Astrocyte (in vitro differentiated cells and primary cell): ENCODE measurements at regions not wholly inside any gene's neighbourhood (a gene's known extent, or its start where the extent isn't known, plus 50 kb on each side); places are given as distances from the start of the nearest gene placed in this dataset.

ENCODE experiments used
- DNase-seq: peaks from one replicate; pipeline ENCODE4 v3.0.0-alpha.2; 2010; ENCODE audit warnings: low read depth
- FAIRE-seq: peaks from 2 replicates; lab custom pipeline; 2011; peaks lifted over from hg19 to GRCh38; lab: Jason Lieb, UNC
- H2AFZ ChIP-seq: 2 replicates; pipeline ENCODE4 v1.6.0; 2012; ENCODE audit warnings: low read depth, low read length, inconsistent platforms
- H3K27ac ChIP-seq: 2 replicates; pipeline ENCODE4 v1.5.1; 2011; ENCODE audit warnings: low read depth, low read length, inconsistent platforms
- H3K27me3 ChIP-seq: 2 replicates; pipeline ENCODE4 v1.6.0; 2011; ENCODE audit warnings: low read length, inconsistent platforms; ENCODE audit not compliant: insufficient read depth
- H3K36me3 ChIP-seq: 2 replicates; pipeline ENCODE4 v1.5.1; 2011; ENCODE audit warnings: low read length, inconsistent platforms; ENCODE audit not compliant: insufficient read depth
- H3K4me1 ChIP-seq: 2 replicates; pipeline ENCODE4 v1.5.1; 2011; ENCODE audit warnings: low read length, inconsistent platforms; ENCODE audit not compliant: insufficient read depth
- H3K4me2 ChIP-seq: 2 replicates; pipeline ENCODE4 v1.6.0; 2012; ENCODE audit warnings: low read length, inconsistent platforms
- H3K4me3 ChIP-seq: 2 replicates; pipeline ENCODE4 v1.5.1; 2011; ENCODE audit warnings: low read depth, mild to moderate bottlenecking, low read length, inconsistent platforms; ENCODE audit not compliant: insufficient read depth
- H3K79me2 ChIP-seq: 2 replicates; pipeline ENCODE4 v1.6.0; 2012; ENCODE audit warnings: mild to moderate bottlenecking, low read length, inconsistent platforms; ENCODE audit not compliant: insufficient read depth
- H3K9ac ChIP-seq: 2 replicates; pipeline ENCODE4 v1.6.0; 2012; ENCODE audit warnings: mild to moderate bottlenecking, low read length, inconsistent platforms
- H3K9me3 ChIP-seq: 2 replicates; pipeline ENCODE4 v1.5.1; 2012; ENCODE audit warnings: low read depth, mild to moderate bottlenecking, low read length, inconsistent platforms; ENCODE audit not compliant: insufficient read depth
- H4K20me1 ChIP-seq: 2 replicates; pipeline ENCODE4 v1.6.0; 2012; ENCODE audit warnings: low read length, inconsistent platforms; ENCODE audit not compliant: insufficient read depth
- H3K27ac Mint-ChIP-seq: one replicate; pipeline ENCODE4 v1.8.0; 2021; ENCODE audit warnings: mild to moderate bottlenecking, mixed read lengths; ENCODE audit not compliant: unreplicated experiment
- H3K27me3 Mint-ChIP-seq: one replicate; pipeline ENCODE4 v1.8.0; 2021; ENCODE audit warnings: low read depth, mixed read lengths; ENCODE audit not compliant: unreplicated experiment
- H3K36me3 Mint-ChIP-seq: one replicate; pipeline ENCODE4 v1.8.0; 2021; ENCODE audit warnings: low read depth, mixed read lengths; ENCODE audit not compliant: unreplicated experiment
- H3K4me1 Mint-ChIP-seq: one replicate; pipeline ENCODE4 v1.8.0; 2021; ENCODE audit warnings: low read depth, mixed read lengths; ENCODE audit not compliant: unreplicated experiment
- H3K4me3 Mint-ChIP-seq: one replicate; pipeline ENCODE4 v1.8.0; 2021; ENCODE audit warnings: mild to moderate bottlenecking, moderate library complexity, mixed read lengths; ENCODE audit not compliant: unreplicated experiment
- H3K9me3 Mint-ChIP-seq: one replicate; pipeline ENCODE4 v1.8.0; 2021; ENCODE audit warnings: mild to moderate bottlenecking, mixed read lengths; ENCODE audit not compliant: unreplicated experiment
- EZH2 ChIP-seq: IDR thresholded peaks from 2 replicates; pipeline ENCODE4 v1.6.1; 2012; ENCODE audit warnings: mild to moderate bottlenecking, low read length, inconsistent platforms; ENCODE audit not compliant: insufficient read depth
- TF ChIP-seq, protein P1 (sequence below): IDR thresholded peaks from 2 replicates; pipeline ENCODE4 v1.5.1; 2011; ENCODE audit warnings: low read depth, mild to moderate bottlenecking, inconsistent platforms, low read length, moderate library complexity; ENCODE audit not compliant: insufficient read depth

DNA sequence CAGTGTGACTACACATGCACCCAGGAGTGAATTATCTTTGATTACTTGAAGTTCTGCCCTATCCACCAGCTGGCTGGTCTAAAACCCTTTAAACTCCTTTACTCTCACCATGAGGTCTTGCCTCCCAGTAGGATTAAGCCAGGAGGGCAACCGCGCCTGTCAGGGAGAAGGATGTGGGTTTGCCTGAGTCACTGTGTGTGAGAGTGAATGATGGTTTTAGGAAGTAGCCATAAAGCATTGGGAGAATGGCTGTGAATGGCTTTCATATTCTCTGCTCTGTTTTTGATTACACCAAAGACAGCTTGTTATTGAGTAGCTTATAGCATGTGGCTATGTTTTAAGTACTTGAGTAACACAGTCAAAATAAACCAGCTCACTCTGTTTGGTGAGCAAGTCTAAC is 637.7 kb upstream of the TBL1XR1 start:
- H3K9me3 Mint-ChIP-seq = no peaks in the 10 kb centered on the region
- H3K27ac Mint-ChIP-seq = peak overlapping the region; percentile 64
- H3K4me1 Mint-ChIP-seq = peaks cover 46% of the 10 kb centered on the region
- TF ChIP-seq, protein P1, sequence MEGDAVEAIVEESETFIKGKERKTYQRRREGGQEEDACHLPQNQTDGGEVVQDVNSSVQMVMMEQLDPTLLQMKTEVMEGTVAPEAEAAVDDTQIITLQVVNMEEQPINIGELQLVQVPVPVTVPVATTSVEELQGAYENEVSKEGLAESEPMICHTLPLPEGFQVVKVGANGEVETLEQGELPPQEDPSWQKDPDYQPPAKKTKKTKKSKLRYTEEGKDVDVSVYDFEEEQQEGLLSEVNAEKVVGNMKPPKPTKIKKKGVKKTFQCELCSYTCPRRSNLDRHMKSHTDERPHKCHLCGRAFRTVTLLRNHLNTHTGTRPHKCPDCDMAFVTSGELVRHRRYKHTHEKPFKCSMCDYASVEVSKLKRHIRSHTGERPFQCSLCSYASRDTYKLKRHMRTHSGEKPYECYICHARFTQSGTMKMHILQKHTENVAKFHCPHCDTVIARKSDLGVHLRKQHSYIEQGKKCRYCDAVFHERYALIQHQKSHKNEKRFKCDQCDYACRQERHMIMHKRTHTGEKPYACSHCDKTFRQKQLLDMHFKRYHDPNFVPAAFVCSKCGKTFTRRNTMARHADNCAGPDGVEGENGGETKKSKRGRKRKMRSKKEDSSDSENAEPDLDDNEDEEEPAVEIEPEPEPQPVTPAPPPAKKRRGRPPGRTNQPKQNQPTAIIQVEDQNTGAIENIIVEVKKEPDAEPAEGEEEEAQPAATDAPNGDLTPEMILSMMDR = no peak
- TF ChIP-seq EZH2 = no peak
- H2AFZ ChIP-seq = no peak overlapping the region
- H3K4me3 ChIP-seq = no peak overlapping the region
- H3K27me3 ChIP-seq = no peaks in the 10 kb centered on the region
- no peaks in the 10 kb centered on the region for H3K79me2 ChIP-seq
- peaks cover 18% of the 10 kb centered on the region for H3K4me1 ChIP-seq
- no peaks in the 10 kb centered on the region for H3K27me3 Mint-ChIP-seq
- H3K9ac ChIP-seq = no peak overlapping the region
- no peak overlapping the region for H3K4me3 Mint-ChIP-seq
- no peaks in the 10 kb centered on the region for H3K9me3 ChIP-seq
- no peaks in the 10 kb centered on the region for H3K36me3 Mint-ChIP-seq
- peak overlapping the region; percentile 51 for H3K4me2 ChIP-seq
- H3K36me3 ChIP-seq = no peaks in the 10 kb centered on the region
- H4K20me1 ChIP-seq = no peaks in the 10 kb centered on the region
- H3K27ac ChIP-seq = peak overlapping the region; percentile 63
- FAIRE-seq (peak; percentile 83), DNase-seq (peak; percentile 99)

DNA sequence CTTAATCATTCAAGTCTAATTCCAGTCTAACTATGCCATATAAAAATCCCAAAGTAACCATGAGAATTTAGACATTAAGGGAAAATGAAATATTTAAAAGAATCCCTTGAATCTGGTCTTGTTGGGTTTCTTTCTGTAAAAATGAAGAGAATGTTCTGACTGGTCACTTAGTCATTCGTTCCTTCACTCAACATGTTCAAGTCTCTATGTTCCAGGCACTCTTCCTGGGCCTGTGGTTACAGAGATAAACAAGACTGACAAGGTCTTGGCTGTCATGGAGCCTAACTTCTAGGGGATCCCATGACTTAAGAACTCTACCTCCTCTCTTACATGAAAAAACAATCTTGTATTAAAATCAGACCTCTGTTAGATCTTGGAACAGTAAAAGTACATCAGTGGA is 638.6 kb upstream of the TBL1XR1 start:
- Mint-ChIP-seq H3K9me3 (no peaks in the 10 kb centered on the region), H3K27ac (peak overlapping the region; percentile 43), H3K4me1 (peaks cover 42% of the 10 kb centered on the region), H3K27me3 (no peaks in the 10 kb centered on the region), H3K4me3 (no peak overlapping the region), H3K36me3 (no peaks in the 10 kb centered on the region)
- Histone ChIP-seq H3K27me3 (no peaks in the 10 kb centered on the region), H3K9ac (no peak overlapping the region), H3K4me1 (peaks cover 18% of the 10 kb centered on the region), H2AFZ (no peak overlapping the region), H3K79me2 (no peaks in the 10 kb centered on the region), H3K36me3 (no peaks in the 10 kb centered on the region), H3K4me3 (no peak overlapping the region), H4K20me1 (no peaks in the 10 kb centered on the region), H3K27ac (peak overlapping the region; percentile 63), H3K4me2 (peak overlapping the region; percentile 51), H3K9me3 (no peaks in the 10 kb centered on the region)
- DNase-seq (peak; percentile 99), FAIRE-seq (peak; percentile 95)
- no peak for TF ChIP-seq EZH2
- TF ChIP-seq, protein P1 = no peak

DNA sequence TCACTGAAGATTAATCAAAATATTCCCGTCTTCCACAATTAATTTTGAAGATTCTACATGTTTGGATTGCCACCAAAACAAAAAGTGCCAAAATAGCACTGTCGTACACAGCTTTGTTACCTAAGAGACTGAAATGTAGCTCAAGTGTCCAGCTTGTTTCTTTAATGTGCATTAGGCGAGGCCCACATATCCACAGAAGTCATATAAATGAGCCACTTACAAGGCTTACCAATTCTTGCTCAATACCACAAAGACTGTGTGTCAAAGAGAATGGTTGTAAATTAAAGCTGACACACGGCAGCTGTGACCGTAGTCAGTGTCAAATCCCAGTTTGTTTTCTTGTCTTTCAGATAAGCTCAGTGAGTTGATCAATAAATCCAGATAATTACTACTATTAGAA is 639.4 kb upstream of the TBL1XR1 start:
- H3K4me1 Mint-ChIP-seq = peaks cover 35% of the 10 kb centered on the region
- no peaks in the 10 kb centered on the region for H3K27me3 Mint-ChIP-seq
- FAIRE-seq = no peak

More for the DNA sequence above, 639.4 kb upstream of the TBL1XR1 start:
- no peak overlapping the region for H3K4me3 Mint-ChIP-seq
- H3K27ac ChIP-seq = peak overlapping the region; percentile 63
- TF ChIP-seq, protein P1 = no peak
- no peak for TF ChIP-seq EZH2
- H4K20me1 ChIP-seq = no peaks in the 10 kb centered on the region
- H3K4me3 ChIP-seq = no peak overlapping the region
- peak overlapping the region; percentile 43 for H3K27ac Mint-ChIP-seq
- peaks cover 18% of the 10 kb centered on the region for H3K4me1 ChIP-seq
- peak; percentile 68 for DNase-seq
- H3K9me3 ChIP-seq = no peaks in the 10 kb centered on the region
- no peaks in the 10 kb centered on the region for H3K36me3 Mint-ChIP-seq
- H3K9ac ChIP-seq = no peak overlapping the region
- H2AFZ ChIP-seq = no peak overlapping the region
- H3K79me2 ChIP-seq = no peaks in the 10 kb centered on the region
- H3K9me3 Mint-ChIP-seq = no peaks in the 10 kb centered on the region
- H3K27me3 ChIP-seq = no peaks in the 10 kb centered on the region
- no peaks in the 10 kb centered on the region for H3K36me3 ChIP-seq
- no peak overlapping the region for H3K4me2 ChIP-seq
